HG03095 (cell line): ENCODE measurements at regions not wholly inside any gene's neighbourhood (a gene's known extent, or its start where the extent isn't known, plus 50 kb on each side); places are given as distances from the start of the nearest gene placed in this dataset.

Source experiments
- ATAC-seq: cut with Tn5 transposase; IDR thresholded peaks from one replicate; pipeline ENCODE4 v1.9.1; 2021; ENCODE audit warnings: moderate library complexity; ENCODE audit not compliant: unreplicated experiment

DNA sequence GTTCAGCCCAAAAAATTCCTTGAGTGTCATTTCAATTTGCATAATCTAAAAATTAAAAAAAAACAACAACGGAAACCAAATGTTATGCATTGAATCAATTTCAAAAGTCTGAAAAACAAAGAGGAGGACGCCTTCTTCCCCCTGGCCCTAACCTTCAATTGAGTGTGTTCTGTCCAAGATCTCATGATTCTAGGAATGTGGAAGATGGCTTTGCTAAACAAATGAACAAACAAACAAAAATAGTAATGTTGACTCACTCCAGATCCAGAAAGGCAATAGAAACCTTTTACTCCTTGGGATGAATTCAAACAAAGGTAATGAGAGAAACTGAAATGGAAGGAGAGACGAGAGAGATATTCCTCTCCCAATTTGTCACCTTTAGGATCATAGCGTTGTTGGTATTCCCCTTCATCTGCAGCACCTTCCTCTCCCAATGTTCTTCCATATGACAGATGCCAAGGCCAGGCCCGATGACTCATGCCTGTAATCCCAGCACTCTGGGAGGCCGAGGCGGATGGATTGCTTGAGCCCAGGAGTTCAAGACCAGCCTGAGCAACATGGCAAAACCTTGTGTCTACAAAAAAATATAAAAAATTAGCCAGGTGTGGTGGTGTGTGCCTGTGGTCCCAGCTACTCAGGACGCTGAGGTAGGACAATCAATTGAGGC lies 109.2 kb upstream of the ADGRF1 start:
- no peak for ATAC-seq

GRCh38 chr6:47149554-47149953 lies 107.4 kb upstream of the ADGRF1 start:
- no peak for ATAC-seq

- no peak for ATAC-seq
Observed at GRCh38 chr6:47149066-47149465, 106.9 kb upstream of the ADGRF1 start.

- no peak for ATAC-seq
Observed at GRCh38 chr6:47147836-47148344, 105.8 kb upstream of the ADGRF1 start.

- no peak for ATAC-seq
Observed at GRCh38 chr6:47147175-47147727, 105.1 kb upstream of the ADGRF1 start.

GRCh38 chr6:47146431-47147174 lies 104.5 kb upstream of the ADGRF1 start:
- no peak for ATAC-seq

DNA sequence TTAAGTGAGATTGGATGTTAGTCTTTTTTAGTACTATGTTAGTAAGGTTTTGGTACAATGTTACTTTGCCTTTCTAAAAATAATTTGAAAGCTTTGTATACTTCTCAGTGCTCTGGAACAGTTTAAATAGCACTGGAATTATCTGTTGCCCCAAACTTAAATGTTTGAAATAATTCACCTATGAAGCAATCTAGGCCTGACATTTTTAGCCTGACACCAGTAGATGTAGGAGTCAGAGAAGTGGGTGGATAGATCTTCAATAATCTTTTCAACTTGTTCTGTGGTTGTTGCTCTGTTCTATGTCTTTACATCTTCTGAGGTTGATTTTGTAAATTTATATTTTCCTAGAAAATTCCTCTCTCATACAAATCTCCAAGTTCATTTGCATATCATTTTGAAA lies 103.1 kb upstream of the ADGRF1 start:
- ATAC-seq = no peak

- ATAC-seq = no peak
Observed at GRCh38 chr6:47144306-47144705, 102.2 kb upstream of the ADGRF1 start.

DNA sequence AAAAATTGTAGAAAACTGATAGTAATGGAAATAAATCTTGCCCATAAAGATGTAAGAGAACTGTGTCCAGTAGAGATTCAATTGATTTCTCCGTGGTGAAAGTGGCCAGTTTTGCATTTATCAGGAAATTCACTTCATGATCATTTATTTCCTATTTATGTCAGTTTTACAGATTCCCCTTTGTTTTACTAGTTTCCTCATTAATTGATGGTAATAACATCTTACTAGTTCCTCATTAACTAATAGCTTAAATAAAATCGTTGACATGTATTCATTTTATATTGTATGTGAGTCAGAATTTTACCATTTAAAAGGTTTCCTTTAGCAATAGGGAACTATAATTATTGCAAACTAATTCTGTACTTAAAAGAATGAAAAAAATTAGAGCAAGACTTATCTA lies 99.8 kb upstream of the ADGRF1 start:
- ATAC-seq = no peak

GRCh38 chr6:47141171-47141570 lies 99.0 kb upstream of the ADGRF1 start:
- no peak for ATAC-seq

DNA sequence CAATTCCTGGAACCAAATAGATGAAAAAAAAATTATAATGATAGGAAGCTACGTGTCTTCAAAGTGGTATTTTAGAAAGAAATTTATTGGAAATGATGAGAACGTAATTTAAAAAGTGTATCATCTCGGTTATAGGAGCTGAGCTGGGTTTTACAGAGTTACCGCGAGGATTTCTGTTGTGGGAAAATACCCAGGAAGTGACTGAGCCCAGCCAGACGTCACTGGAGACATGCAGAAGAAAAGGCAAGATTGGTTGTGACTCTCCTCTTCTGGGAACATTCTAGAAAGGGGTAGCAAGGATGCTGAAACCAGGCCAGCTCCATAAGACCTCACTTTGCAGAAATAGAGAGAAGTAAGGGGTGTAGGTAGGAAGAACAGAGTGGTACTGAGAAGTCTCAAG lies 95.9 kb upstream of the ADGRF1 start:
- ATAC-seq = no peak

- ATAC-seq = no peak
Observed at GRCh38 chr6:47137073-47137472, 94.9 kb upstream of the ADGRF1 start.

DNA sequence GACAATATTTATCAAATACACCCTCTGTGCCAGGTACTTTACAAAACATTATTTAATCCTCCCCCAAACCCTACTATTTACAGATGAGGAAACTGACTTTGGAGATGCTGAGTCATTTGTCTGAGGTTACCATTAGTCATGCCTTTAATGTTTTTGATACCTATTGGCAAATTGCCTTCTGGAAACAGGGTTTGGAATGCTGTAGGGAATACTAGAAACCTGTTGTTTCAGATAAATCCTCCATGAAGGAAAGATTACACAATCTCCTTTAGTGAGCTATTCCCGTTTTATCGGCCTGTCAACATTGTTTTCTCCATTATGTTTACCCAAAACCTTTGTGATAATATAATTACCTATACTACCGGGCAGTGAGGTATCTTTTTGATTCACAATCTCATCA lies 93.6 kb upstream of the ADGRF1 start:
- no peak for ATAC-seq

DNA sequence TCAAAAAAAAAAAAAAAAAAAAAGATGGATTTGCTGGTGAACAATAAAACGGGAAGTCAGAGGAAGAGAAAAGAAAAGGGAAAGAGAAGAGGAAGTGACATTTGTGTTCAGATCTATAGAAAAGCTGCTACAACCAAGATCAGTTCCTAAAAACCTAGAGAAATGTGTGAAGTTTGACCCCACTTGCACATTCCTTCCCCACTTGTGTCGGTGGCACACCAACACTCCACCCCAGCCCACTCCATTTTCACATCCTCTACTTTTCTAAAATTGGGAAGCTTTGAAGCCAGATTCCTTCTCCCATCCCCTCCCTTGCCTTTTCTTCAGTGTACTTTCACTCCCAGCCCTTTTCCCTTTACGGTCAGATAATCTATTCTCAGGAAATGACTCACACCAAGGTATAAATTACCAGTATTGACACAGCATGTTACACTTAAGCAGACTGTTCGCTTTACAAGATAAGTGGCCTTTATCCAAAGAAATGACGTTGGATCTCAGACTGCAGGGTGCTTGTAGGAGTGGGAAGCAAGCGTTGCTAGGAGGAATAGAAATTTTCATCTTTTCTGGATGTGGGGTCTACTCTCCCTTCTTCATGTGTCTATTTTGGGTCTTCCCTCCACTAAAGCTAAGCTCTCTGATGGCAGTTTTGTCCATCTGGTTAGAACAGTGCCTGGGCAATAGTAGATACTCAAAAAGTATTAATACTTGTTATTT lies 92.5 kb upstream of the ADGRF1 start:
- ATAC-seq = no peak

- ATAC-seq = no peak
Observed at GRCh38 chr6:47133230-47134000, 91.3 kb upstream of the ADGRF1 start.

- ATAC-seq = no peak
Observed at GRCh38 chr6:47132724-47133123, 90.6 kb upstream of the ADGRF1 start.

- ATAC-seq = no peak
Observed at GRCh38 chr6:47131773-47132172, 89.6 kb upstream of the ADGRF1 start.

DNA sequence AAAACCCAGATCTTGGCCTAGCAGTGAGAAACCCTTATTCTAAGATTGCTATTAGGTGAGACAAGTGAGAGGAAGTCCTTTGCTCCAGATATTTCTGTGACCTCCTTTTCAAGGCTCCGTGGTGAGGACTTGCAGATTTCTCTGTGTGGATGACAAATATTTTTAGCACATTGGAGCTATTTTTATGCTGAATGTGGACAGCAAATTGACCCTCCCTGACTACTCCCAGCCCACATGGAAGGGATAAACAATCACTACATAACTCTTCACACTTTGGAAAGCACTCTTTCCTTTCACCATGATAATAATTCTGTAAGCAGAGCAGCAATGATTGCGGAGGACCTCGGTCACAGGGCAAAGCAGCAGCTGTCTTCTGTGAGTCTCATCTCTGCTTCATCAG lies 88.0 kb upstream of the ADGRF1 start:
- ATAC-seq = no peak

- no peak for ATAC-seq
Observed at GRCh38 chr6:47129129-47129528, 87.0 kb upstream of the ADGRF1 start.

GRCh38 chr6:47126647-47127391 lies 84.7 kb upstream of the ADGRF1 start:
- ATAC-seq = no peak
